Panc1 (cell line): ENCODE measurements at regions not wholly inside any gene's neighbourhood (a gene's known extent, or its start where the extent isn't known, plus 50 kb on each side); places are given as distances from the start of the nearest gene placed in this dataset.

Experiments
- TF ChIP-seq, protein P1 (sequence below): fragments of 450-650 bp; IDR thresholded peaks from 2 replicates; pipeline ENCODE4 v1.5.1; 2017; ENCODE audit warnings: mild to moderate bottlenecking
- TF ChIP-seq, protein P2 (sequence below), 2 experiments: IDR thresholded peaks; 2 replicates each; pipeline ENCODE4 v1.6.1; 2011 to 2012; ENCODE audit warnings: low read depth in 2 of 2, control low read depth in 1 of 2, low read length in 1 of 2, mild to moderate bottlenecking in 1 of 2, moderate library complexity in 1 of 2; ENCODE audit not compliant: insufficient read depth in 1 of 2

DNA sequence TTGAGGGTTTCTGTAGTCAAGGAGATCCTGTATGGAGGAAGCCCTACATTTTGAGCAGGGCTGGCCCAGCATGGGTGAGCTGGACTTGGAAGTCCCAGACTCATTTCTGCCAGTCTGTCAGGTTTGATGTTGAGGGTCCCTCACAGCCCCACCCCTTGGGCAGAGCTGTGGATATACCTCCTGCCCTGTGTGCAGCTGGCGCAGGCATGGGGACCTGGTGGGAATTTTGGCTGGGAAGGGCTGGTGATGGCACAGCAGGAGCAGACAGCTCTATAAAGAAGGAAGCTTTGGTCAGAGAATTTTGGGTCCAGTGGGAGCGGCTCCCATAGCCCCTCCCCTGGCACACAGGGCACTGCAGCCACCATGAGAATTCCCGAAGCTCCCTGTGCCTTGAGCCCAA, 482.6 kb downstream of the RPS24 start:
- TF ChIP-seq, protein P1, sequence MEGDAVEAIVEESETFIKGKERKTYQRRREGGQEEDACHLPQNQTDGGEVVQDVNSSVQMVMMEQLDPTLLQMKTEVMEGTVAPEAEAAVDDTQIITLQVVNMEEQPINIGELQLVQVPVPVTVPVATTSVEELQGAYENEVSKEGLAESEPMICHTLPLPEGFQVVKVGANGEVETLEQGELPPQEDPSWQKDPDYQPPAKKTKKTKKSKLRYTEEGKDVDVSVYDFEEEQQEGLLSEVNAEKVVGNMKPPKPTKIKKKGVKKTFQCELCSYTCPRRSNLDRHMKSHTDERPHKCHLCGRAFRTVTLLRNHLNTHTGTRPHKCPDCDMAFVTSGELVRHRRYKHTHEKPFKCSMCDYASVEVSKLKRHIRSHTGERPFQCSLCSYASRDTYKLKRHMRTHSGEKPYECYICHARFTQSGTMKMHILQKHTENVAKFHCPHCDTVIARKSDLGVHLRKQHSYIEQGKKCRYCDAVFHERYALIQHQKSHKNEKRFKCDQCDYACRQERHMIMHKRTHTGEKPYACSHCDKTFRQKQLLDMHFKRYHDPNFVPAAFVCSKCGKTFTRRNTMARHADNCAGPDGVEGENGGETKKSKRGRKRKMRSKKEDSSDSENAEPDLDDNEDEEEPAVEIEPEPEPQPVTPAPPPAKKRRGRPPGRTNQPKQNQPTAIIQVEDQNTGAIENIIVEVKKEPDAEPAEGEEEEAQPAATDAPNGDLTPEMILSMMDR, result no peak
- TF ChIP-seq, protein P2, sequence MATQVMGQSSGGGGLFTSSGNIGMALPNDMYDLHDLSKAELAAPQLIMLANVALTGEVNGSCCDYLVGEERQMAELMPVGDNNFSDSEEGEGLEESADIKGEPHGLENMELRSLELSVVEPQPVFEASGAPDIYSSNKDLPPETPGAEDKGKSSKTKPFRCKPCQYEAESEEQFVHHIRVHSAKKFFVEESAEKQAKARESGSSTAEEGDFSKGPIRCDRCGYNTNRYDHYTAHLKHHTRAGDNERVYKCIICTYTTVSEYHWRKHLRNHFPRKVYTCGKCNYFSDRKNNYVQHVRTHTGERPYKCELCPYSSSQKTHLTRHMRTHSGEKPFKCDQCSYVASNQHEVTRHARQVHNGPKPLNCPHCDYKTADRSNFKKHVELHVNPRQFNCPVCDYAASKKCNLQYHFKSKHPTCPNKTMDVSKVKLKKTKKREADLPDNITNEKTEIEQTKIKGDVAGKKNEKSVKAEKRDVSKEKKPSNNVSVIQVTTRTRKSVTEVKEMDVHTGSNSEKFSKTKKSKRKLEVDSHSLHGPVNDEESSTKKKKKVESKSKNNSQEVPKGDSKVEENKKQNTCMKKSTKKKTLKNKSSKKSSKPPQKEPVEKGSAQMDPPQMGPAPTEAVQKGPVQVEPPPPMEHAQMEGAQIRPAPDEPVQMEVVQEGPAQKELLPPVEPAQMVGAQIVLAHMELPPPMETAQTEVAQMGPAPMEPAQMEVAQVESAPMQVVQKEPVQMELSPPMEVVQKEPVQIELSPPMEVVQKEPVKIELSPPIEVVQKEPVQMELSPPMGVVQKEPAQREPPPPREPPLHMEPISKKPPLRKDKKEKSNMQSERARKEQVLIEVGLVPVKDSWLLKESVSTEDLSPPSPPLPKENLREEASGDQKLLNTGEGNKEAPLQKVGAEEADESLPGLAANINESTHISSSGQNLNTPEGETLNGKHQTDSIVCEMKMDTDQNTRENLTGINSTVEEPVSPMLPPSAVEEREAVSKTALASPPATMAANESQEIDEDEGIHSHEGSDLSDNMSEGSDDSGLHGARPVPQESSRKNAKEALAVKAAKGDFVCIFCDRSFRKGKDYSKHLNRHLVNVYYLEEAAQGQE (IDR thresholded peaks at IDR 0.05; ENCODE audit: insufficient read depth in 1 of 2, low read depth in 2 of 2, low read length in 1 of 2), result no peak
